ENCODE measurements at regions not wholly inside any gene's neighbourhood (a gene's known extent, or its start where the extent isn't known, plus 50 kb on each side); places are given as distances from the start of the nearest gene placed in this dataset.

- DNase-seq (ENCODE audit: low read depth, low spot score) = no peak
- ChIA-PET POLR2A (no interaction called here), CTCF (no interaction called here)
- Histone ChIP-seq H3K36me3 (ENCODE audit: control insufficient read depth, insufficient read depth, low read length) (no peaks in the 10 kb centered on the region), H3K9me3 (ENCODE audit: control insufficient read depth, insufficient read depth, low read depth, low read length) (no peaks in the 10 kb centered on the region; the same call in 1 of the 2 replicates), H3K4me3 (ENCODE audit: low read depth in 2 of 2, low read length in 2 of 2) (no peak overlapping the region), H3K27me3 (ENCODE audit: control insufficient read depth, insufficient read depth, low read length) (no peaks in the 10 kb centered on the region), H3K4me1 (ENCODE audit: control insufficient read depth, insufficient read depth, low read length) (no peaks in the 10 kb centered on the region), H3K27ac (ENCODE audit: low read length) (no peak overlapping the region)
- BruUV-seq (replicated peaks) = no TSS peak
- in situ Hi-C loops (cut with HindIII; ENCODE audit: low pct_unique_long_range_greater_than_20kb, low sequenced_read_pairs) (no loop called here), intact Hi-C loops (cut with micrococcal nuclease; ENCODE audit: unreplicated experiment) (no loop called here)
- no peak for ATAC-seq
- TF ChIP-seq REST (IDR thresholded peaks at IDR 0.05; ENCODE audit: insufficient read depth in 1 of 2, low read depth in 2 of 2, low read length in 1 of 2) (no peak), SIN3A (IDR thresholded peaks at IDR 0.05; ENCODE audit: borderline replicate concordance, insufficient read depth, low read depth, low read length) (no peak), CTCF (IDR thresholded peaks at IDR 0.05) (no peak), POLR2AphosphoS5 (IDR thresholded peaks at IDR 0.05; ENCODE audit: low read depth, low read length) (no peak), TCF7L2 (IDR thresholded peaks at IDR 0.05; ENCODE audit: low read depth, low read length) (no peak)
Observed at GRCh38 chr12:20245491-20245890, 122.8 kb upstream of the PDE3A start.

- intact Hi-C loops (cut with micrococcal nuclease; ENCODE audit: unreplicated experiment) = no loop called here
- BruUV-seq (replicated peaks) = no TSS peak
Observed at GRCh38 chr12:20248646-20249045, 119.7 kb upstream of the PDE3A start.

More at GRCh38 chr12:20248646-20249045, 119.7 kb upstream of the PDE3A start:
- DNase-seq (ENCODE audit: low read depth, low spot score) = no peak
- no peak for ATAC-seq
- Histone ChIP-seq H3K4me3 (ENCODE audit: low read depth in 2 of 2, low read length in 2 of 2) (no peak overlapping the region), H3K36me3 (ENCODE audit: control insufficient read depth, insufficient read depth, low read length) (no peaks in the 10 kb centered on the region), H3K27ac (ENCODE audit: low read length) (no peak overlapping the region), H3K4me1 (ENCODE audit: control insufficient read depth, insufficient read depth, low read length) (no peaks in the 10 kb centered on the region), H3K27me3 (ENCODE audit: control insufficient read depth, insufficient read depth, low read length) (no peaks in the 10 kb centered on the region), H3K9me3 (ENCODE audit: control insufficient read depth, insufficient read depth, low read depth, low read length) (no peaks in the 10 kb centered on the region; the same call in 1 of the 2 replicates)
- in situ Hi-C loops (cut with HindIII; ENCODE audit: low pct_unique_long_range_greater_than_20kb, low sequenced_read_pairs) = no loop called here
- TF ChIP-seq REST (IDR thresholded peaks at IDR 0.05; ENCODE audit: insufficient read depth in 1 of 2, low read depth in 2 of 2, low read length in 1 of 2) (no peak), POLR2AphosphoS5 (IDR thresholded peaks at IDR 0.05; ENCODE audit: low read depth, low read length) (no peak), SIN3A (IDR thresholded peaks at IDR 0.05; ENCODE audit: borderline replicate concordance, insufficient read depth, low read depth, low read length) (no peak), TCF7L2 (IDR thresholded peaks at IDR 0.05; ENCODE audit: low read depth, low read length) (no peak), CTCF (IDR thresholded peaks at IDR 0.05) (no peak)
- POLR2A ChIA-PET = no interaction called here
- CTCF ChIA-PET = no interaction called here
